Prostate gland (tissue), 2 donors: ENCODE measurements at regions not wholly inside any gene's neighbourhood (a gene's known extent, or its start where the extent isn't known, plus 50 kb on each side); places are given as distances from the start of the nearest gene placed in this dataset.

Source experiments
- DNase-seq: peaks from one replicate; pipeline ENCODE4 v3.0.0-alpha.2; 2019; ENCODE audit warnings: low spot score
- H3K27ac ChIP-seq, 2 donors: fragments of 200-600 bp; sonication (generic); 2 replicates each; pipeline ENCODE4 v1.5.1; 2017 to 2019
- H3K27me3 ChIP-seq: fragments of 200-600 bp; sonication (generic); replicated peaks from 2 replicates; pipeline ENCODE4 v1.5.1; 2019; ENCODE audit not compliant: insufficient read depth
- H3K36me3 ChIP-seq, 2 donors: fragments of 200-600 bp; sonication (generic); 1 replicate in 1 of 2; 2 replicates in 1 of 2; pipeline versions ENCODE4 v1.5.1 to v1.8.1; 2017 to 2019
- H3K4me1 ChIP-seq: fragments of 200-600 bp; sonication (generic); replicated peaks from 2 replicates; pipeline ENCODE4 v1.5.1; 2019
- H3K4me3 ChIP-seq, 2 donors: fragments of 200-600 bp; sonication (generic); 2 replicates each; pipeline ENCODE4 v1.5.1; 2017 to 2019
- H3K9me3 ChIP-seq: fragments of 200-600 bp; sonication (generic); 2 replicates; pipeline ENCODE4 v1.5.1; 2017
- CTCF ChIP-seq, 4 experiments: fragments of 200-600 bp in 2 of 4; fragments of 450-650 bp in 2 of 4; sonication (generic) in 2 of 4; IDR thresholded peaks; 1 replicate in 3 of 4; 2 replicates in 1 of 4; pipeline ENCODE4 v1.5.1; 2016 to 2019; ENCODE audit warnings: antibody characterized with exemption in 4 of 4, mild to moderate bottlenecking in 2 of 4, moderate library complexity in 2 of 4
- POLR2A ChIP-seq: fragments of 450-650 bp; IDR thresholded peaks from one replicate; pipeline ENCODE4 v1.6.1; 2016; ENCODE audit warnings: antibody characterized with exemption, mild to moderate bottlenecking
- POLR2AphosphoS5 ChIP-seq: sonication (generic); formaldehyde crosslinking; IDR thresholded peaks from one replicate; pipeline ENCODE4 v1.6.1; 2017; ENCODE audit warnings: antibody characterized with exemption
- WGBS: methylation state at CpG from one replicate; pipeline ENCODE4 v1.1.5; 2018; 5-methylcytosine and 5-hydroxymethylcytosine counted together
- intact Hi-C: fragments of 100-400 bp; cut with DNase I; formaldehyde crosslinking; loops from one replicate; pipeline ENCODE4 v1.14.2; 2022

- 98% methylated on average over 12 of the region's 13 CpGs for WGBS
Observed at GRCh38 chr2:8160959-8161358, 520.9 kb upstream of the ID2 start.

GRCh38 chr2:8162552-8162951 lies 519.3 kb upstream of the ID2 start:
- H3K27ac ChIP-seq: no peak overlapping the region
- TF ChIP-seq POLR2A (no peak), POLR2AphosphoS5 (no peak), CTCF (IDR thresholded peaks at IDR 0.05) (no peak)
- intact Hi-C loops: no loop called here

More at GRCh38 chr2:8160959-8161358, 520.9 kb upstream of the ID2 start:
- DNase-seq: no peak
- no peak overlapping the region for H3K4me3 ChIP-seq
- no peaks in the 10 kb centered on the region for H3K9me3 ChIP-seq
- H3K27ac ChIP-seq: no peak overlapping the region
- H3K4me1 ChIP-seq: no peaks in the 10 kb centered on the region
- intact Hi-C loops: no loop called here
- H3K36me3 ChIP-seq: no peaks in the 10 kb centered on the region
- H3K27me3 ChIP-seq: no peaks in the 10 kb centered on the region
- TF ChIP-seq CTCF (IDR thresholded peaks at IDR 0.05) (no peak), POLR2AphosphoS5 (no peak), POLR2A (no peak)

GRCh38 chr2:8165550-8165949 lies 516.3 kb upstream of the ID2 start:
- Histone ChIP-seq H3K36me3 (no peaks in the 10 kb centered on the region), H3K9me3 (no peaks in the 10 kb centered on the region), H3K4me1 (no peaks in the 10 kb centered on the region), H3K27me3 (no peaks in the 10 kb centered on the region), H3K27ac (no peak overlapping the region), H3K4me3 (no peak overlapping the region)
- no peak for TF ChIP-seq POLR2A
- no peak for TF ChIP-seq CTCF (IDR thresholded peaks at IDR 0.05)
- no peak for DNase-seq
- WGBS: 83% methylated on average over 5 of the region's 5 CpGs
- intact Hi-C loops: no loop called here

More at GRCh38 chr2:8162552-8162951, 519.3 kb upstream of the ID2 start:
- whole genome bisulfite sequencing: 68% methylated on average over 17 of the region's 17 CpGs
- no peak for DNase-seq
- Histone ChIP-seq H3K36me3 (no peaks in the 10 kb centered on the region), H3K27me3 (no peaks in the 10 kb centered on the region), H3K4me1 (no peaks in the 10 kb centered on the region), H3K9me3 (no peaks in the 10 kb centered on the region), H3K4me3 (no peak overlapping the region)

GRCh38 chr2:8168022-8168717 lies 513.7 kb upstream of the ID2 start:
- no peaks in the 10 kb centered on the region for H3K4me1 ChIP-seq
- intact Hi-C loops: no loop called here
- no peaks in the 10 kb centered on the region for H3K36me3 ChIP-seq

More at GRCh38 chr2:8168022-8168717, 513.7 kb upstream of the ID2 start:
- TF ChIP-seq CTCF (IDR thresholded peaks at IDR 0.05) (no peak), POLR2AphosphoS5 (no peak), POLR2A (no peak)
- H3K4me3 ChIP-seq: no peak overlapping the region
- no peaks in the 10 kb centered on the region for H3K9me3 ChIP-seq
- H3K27ac ChIP-seq: no peak overlapping the region
- WGBS: 90% methylated on average over 8 of the region's 8 CpGs
- DNase-seq: no peak
- H3K27me3 ChIP-seq: no peaks in the 10 kb centered on the region
